Activated naive CD8-positive, alpha-beta T cell treated with anti-CD3 and anti-CD28 coated beads, Interleukin-2, amount 50 U/mL, for 24 hours (primary cell): ENCODE measurements at regions not wholly inside any gene's neighbourhood (a gene's known extent, or its start where the extent isn't known, plus 50 kb on each side); places are given as distances from the start of the nearest gene placed in this dataset.
"Not testable (repeated sequence)": the region's sequence is repeated elsewhere in the genome, so short reads cannot be mapped to it uniquely, and the experiment has no call there.

Experiments
- ATAC-seq: fragments of 150-1000 bp; cut with Tn5 transposase; one replicate; pipeline ENCODE4 v1.10.0; 2021
- DNase-seq: peaks from one replicate; pipeline ENCODE4 v3.0.0; 2021
- H3K27ac Mint-ChIP-seq: one replicate; pipeline ENCODE4 v1.8.0; 2021; ENCODE audit warnings: mild to moderate bottlenecking, mixed read lengths
- H3K27me3 Mint-ChIP-seq: one replicate; pipeline ENCODE4 v1.8.0; 2021; ENCODE audit warnings: mixed read lengths
- H3K36me3 Mint-ChIP-seq: one replicate; pipeline ENCODE4 v1.8.0; 2021; ENCODE audit warnings: low read depth, mixed read lengths
- H3K4me1 Mint-ChIP-seq: one replicate; pipeline ENCODE4 v1.8.0; 2021; ENCODE audit warnings: mixed read lengths
- H3K4me3 Mint-ChIP-seq: one replicate; pipeline ENCODE4 v1.8.0; 2021; ENCODE audit warnings: mild to moderate bottlenecking, moderate library complexity, mixed read lengths
- H3K9me3 Mint-ChIP-seq: one replicate; pipeline ENCODE4 v1.8.0; 2021; ENCODE audit warnings: mixed read lengths

DNA sequence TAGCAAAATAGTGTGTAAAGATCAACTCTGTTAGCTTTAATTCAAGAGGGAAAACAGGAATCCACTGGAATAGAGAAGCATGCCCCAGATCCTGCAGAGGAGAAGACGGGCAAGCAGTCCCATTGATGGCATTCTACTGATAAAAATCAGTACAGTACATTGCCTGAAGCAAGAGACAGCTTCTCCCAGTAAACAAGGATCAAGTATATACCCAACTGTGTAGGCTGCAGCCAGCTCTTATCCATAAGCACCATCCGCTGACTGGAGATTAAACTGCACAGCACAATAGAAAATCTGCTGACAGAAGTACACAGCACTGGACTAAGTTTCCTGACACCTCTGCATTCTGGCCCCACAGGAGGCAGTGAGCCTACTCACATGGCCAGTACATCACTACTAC is 110.1 kb downstream of the COX18 start:
- H3K4me3 Mint-ChIP-seq: no peak overlapping the region

DNA sequence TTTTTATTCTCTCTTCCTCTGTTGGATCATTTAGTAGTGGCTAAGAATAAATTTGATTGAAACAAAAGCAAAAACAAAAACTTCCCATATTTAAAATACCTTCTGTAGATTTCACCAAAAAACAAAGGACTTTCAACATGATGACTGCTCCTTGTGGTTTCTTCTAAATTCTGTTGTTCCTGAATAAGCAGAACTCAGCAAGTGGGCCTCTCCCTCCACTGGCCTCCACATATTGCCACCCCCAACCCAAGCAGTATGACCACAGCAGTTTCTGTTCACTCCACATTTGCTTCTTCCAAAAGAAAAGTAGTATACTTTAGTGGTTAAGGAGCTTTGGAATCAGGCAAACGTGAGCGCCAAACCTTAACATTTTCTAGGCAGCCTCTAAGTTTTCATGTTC is 114.7 kb downstream of the COX18 start:
- ATAC-seq: no peak
- Mint-ChIP-seq H3K27me3 (peaks cover 16% of the 10 kb centered on the region), H3K27ac (no peak overlapping the region)

More for the DNA sequence above, 110.1 kb downstream of the COX18 start:
- Mint-ChIP-seq H3K27me3 (peaks cover 27% of the 10 kb centered on the region), H3K36me3 (no peaks in the 10 kb centered on the region), H3K9me3 (peaks cover 35% of the 10 kb centered on the region), H3K27ac (no peak overlapping the region), H3K4me1 (peaks cover 6% of the 10 kb centered on the region)
- DNase-seq: no peak
- ATAC-seq: no peak

DNA sequence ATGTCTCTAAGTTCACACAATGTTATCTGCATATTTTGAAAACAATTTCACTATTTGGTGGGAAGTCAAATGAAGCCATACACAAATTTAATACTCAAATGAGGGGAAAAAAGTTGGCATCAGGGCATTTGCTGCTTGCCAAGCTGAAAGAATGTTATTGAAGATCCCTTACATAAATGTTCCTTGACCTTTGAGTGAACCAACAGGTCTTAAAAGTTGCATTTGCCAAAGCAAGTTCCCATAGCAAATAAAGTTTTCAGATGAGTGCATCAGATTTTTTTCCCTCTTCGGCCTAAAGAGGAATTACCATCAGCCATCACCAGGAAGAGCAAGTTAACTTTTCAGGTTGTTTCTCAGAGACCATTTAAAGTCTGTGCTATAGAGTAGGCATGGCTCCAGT is 115.9 kb downstream of the COX18 start:
- H3K4me3 Mint-ChIP-seq: no peak overlapping the region
- H3K27me3 Mint-ChIP-seq: peaks cover 13% of the 10 kb centered on the region
- peaks cover 4% of the 10 kb centered on the region for H3K9me3 Mint-ChIP-seq
- H3K27ac Mint-ChIP-seq: no peak overlapping the region
- H3K4me1 Mint-ChIP-seq: peaks cover 15% of the 10 kb centered on the region
- no peak for ATAC-seq
- H3K36me3 Mint-ChIP-seq: no peaks in the 10 kb centered on the region
- no peak for DNase-seq

More for the DNA sequence above, 114.7 kb downstream of the COX18 start:
- DNase-seq: no peak
- H3K36me3 Mint-ChIP-seq: no peaks in the 10 kb centered on the region
- H3K9me3 Mint-ChIP-seq: peaks cover 6% of the 10 kb centered on the region
- no peak overlapping the region for H3K4me3 Mint-ChIP-seq
- H3K4me1 Mint-ChIP-seq: peaks cover 15% of the 10 kb centered on the region

DNA sequence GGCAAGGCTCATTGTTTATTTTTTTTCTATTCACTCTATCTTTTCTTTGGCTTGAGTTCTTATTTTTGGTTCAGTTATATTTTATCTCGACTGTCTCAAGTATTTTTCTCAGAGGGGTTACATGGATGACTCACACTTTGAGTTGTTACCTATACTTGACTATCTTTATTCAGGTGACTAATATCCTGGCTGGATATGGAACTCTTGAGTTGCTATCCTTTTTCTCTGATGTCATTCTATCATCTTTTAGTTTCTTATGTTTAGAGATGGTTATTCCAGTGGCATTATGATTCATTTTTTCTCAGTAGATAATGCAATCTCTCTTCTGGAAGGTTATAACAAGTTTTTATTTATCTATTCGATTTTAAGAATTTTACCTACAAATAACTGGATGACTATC is 117.9 kb downstream of the COX18 start:
- no peak overlapping the region for H3K4me3 Mint-ChIP-seq
- H3K27ac Mint-ChIP-seq: peak overlapping the region; percentile 34
- peaks cover 4% of the 10 kb centered on the region for H3K9me3 Mint-ChIP-seq
- ATAC-seq: peak; percentile 85
- DNase-seq: no peak
- peaks cover 8% of the 10 kb centered on the region for H3K27me3 Mint-ChIP-seq
- no peaks in the 10 kb centered on the region for H3K36me3 Mint-ChIP-seq
- peaks cover 15% of the 10 kb centered on the region for H3K4me1 Mint-ChIP-seq

DNA sequence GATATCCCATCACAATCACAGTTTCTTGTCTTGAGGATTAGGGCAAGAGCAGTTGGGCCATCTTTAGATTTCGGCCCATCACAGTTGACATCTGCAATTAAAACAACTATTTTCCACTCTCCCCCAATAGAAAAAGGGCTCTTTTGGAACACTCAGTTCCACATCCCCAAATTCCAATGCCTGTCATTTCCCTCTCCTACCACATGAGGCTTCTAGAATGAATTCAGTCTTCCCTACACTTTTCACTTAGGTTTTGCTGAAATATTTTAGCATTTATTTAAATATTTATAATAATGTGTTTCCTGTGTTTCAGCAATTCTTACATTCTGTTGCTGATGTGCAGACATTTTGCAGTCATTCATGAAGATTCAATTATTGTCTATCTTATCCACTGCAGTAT is 118.4 kb downstream of the COX18 start:
- DNase-seq (no peak), ATAC-seq (no peak)
- H3K27me3 Mint-ChIP-seq: peaks cover 7% of the 10 kb centered on the region
- H3K9me3 Mint-ChIP-seq: peaks cover 4% of the 10 kb centered on the region
- H3K4me3 Mint-ChIP-seq: no peak overlapping the region
- H3K36me3 Mint-ChIP-seq: no peaks in the 10 kb centered on the region
- no peak overlapping the region for H3K27ac Mint-ChIP-seq
- peaks cover 15% of the 10 kb centered on the region for H3K4me1 Mint-ChIP-seq

DNA sequence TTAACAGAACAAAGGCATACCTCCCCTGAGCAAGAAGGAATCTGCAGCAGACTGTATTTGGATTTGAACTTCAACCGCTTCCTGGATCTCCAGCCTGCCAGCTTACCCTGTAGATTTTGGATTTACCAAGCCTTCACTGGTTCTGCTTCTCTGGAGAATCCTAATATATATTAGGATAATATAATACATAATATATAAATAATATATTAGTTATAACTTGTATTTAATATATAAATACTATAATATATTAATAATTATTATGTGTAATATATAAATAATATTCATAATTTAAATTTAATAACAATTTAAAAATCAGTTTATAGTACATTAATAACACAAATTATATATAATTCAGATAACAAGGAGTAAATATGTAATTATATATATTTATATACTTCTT is 121.4 kb downstream of the COX18 start:
- no peak overlapping the region for H3K4me3 Mint-ChIP-seq
- H3K9me3 Mint-ChIP-seq: peaks cover 12% of the 10 kb centered on the region
- no peaks in the 10 kb centered on the region for H3K36me3 Mint-ChIP-seq
- peaks cover 9% of the 10 kb centered on the region for H3K4me1 Mint-ChIP-seq
- no peak overlapping the region for H3K27ac Mint-ChIP-seq
- no peak for ATAC-seq
- H3K27me3 Mint-ChIP-seq: peaks cover 7% of the 10 kb centered on the region
- DNase-seq: no peak

DNA sequence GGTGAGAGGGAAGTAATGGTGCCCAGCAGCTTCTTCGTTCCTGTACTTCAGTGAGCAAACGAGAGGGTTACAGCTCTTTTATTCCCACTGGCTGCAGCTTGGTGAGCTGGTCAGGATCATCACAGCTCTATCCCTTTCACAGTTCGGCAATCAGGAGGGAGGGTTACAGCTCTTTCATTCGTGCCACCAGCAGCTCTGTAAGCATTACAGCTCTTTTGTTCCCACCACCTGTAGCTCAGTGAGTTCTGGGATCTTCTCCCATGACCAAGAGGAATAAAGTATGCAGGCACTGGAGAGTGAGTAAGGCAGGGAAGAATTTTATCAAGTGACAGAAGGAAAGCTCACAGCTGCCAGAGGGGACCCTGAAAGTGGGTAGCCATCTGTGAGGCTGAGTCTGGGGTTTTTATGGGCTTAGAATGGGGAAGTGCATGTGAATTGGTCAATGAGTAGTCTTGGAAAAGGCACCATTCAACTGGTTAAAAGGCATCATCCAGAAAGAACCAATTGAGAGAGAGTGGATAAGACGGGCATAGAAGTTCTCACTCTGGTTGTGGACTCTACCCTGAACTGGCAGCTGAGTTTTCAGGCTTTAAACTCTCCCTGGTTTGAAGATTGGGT is 123.7 kb downstream of the COX18 start:
- DNase-seq (no peak), ATAC-seq (no peak)
- H3K36me3 Mint-ChIP-seq: no peaks in the 10 kb centered on the region
- no peak overlapping the region for H3K27ac Mint-ChIP-seq
- peaks cover 1% of the 10 kb centered on the region for H3K4me1 Mint-ChIP-seq
- peaks cover 8% of the 10 kb centered on the region for H3K9me3 Mint-ChIP-seq
- H3K27me3 Mint-ChIP-seq: peaks cover 11% of the 10 kb centered on the region
- no peak overlapping the region for H3K4me3 Mint-ChIP-seq

DNA sequence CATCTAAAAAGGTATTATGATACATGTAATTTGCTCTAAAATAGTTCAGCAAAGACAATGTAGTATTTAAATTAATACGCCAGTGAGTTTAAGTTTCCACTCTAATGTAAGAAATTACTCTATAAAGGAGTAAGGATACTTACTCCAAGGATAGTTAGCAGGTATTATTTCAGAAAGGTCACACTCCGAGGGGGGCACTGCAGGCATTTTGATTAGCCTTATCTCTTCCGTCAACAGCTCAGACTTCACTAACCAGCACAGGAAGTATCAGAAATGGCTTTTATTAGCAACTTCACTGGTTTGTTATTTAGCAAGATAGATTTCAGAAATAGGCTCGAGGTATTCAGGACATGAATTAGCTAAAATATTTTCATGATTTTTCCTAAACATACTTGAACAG is 127.0 kb downstream of the COX18 start:
- peaks cover 2% of the 10 kb centered on the region for H3K4me1 Mint-ChIP-seq
- H3K36me3 Mint-ChIP-seq: no peaks in the 10 kb centered on the region
- ATAC-seq (no peak), DNase-seq (no peak)
- peaks cover 12% of the 10 kb centered on the region for H3K27me3 Mint-ChIP-seq
- no peak overlapping the region for H3K4me3 Mint-ChIP-seq
- peaks cover 8% of the 10 kb centered on the region for H3K9me3 Mint-ChIP-seq
- H3K27ac Mint-ChIP-seq: no peak overlapping the region

DNA sequence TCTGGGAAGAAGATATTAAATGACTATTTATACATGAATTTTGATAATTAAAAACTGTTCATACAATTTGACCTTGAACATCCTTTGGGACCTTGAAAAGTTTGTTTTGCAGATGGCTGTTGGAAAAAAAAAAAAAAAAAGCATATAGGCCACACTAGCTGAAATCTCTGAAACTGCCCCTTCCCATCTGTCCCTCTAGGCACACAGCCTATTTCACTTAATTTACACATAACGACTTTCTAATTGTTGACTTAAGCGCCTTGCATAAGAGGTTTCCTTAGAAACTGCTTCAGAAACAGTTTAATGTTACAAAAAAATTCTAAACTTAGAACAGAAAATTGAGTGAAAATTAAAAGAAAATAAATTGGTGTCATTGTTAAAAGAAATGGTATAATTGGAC is 131.0 kb downstream of the COX18 start:
- no peak for ATAC-seq
- H3K27me3 Mint-ChIP-seq: peaks cover 5% of the 10 kb centered on the region
- DNase-seq: no peak
- no peaks in the 10 kb centered on the region for H3K9me3 Mint-ChIP-seq
- no peaks in the 10 kb centered on the region for H3K36me3 Mint-ChIP-seq
- no peak overlapping the region for H3K27ac Mint-ChIP-seq
- H3K4me3 Mint-ChIP-seq: no peak overlapping the region
- H3K4me1 Mint-ChIP-seq: peaks cover 11% of the 10 kb centered on the region

DNA sequence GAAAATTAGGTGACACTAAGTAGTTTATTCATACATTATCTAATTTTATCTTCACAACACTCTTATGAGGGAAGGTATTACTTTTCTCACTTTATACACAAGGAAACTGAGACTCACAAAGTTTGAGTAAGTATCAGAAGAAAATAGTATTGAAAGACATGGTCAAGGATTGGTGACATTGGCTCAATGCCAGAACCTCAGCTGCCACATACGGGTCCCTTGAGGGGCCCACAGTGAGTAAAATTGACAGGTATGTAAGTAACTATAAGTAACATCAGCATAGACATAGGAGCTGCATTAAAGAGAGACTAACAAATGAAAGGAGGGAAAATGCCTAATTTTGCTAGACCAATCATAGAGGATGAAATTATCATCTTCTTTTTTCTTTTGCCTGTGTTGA is 134.1 kb downstream of the COX18 start:
- ATAC-seq (no peak), DNase-seq (no peak)
- Mint-ChIP-seq H3K4me1 (peaks cover 10% of the 10 kb centered on the region), H3K27me3 (no peaks in the 10 kb centered on the region), H3K9me3 (no peaks in the 10 kb centered on the region), H3K27ac (no peak overlapping the region), H3K4me3 (no peak overlapping the region), H3K36me3 (no peaks in the 10 kb centered on the region)

DNA sequence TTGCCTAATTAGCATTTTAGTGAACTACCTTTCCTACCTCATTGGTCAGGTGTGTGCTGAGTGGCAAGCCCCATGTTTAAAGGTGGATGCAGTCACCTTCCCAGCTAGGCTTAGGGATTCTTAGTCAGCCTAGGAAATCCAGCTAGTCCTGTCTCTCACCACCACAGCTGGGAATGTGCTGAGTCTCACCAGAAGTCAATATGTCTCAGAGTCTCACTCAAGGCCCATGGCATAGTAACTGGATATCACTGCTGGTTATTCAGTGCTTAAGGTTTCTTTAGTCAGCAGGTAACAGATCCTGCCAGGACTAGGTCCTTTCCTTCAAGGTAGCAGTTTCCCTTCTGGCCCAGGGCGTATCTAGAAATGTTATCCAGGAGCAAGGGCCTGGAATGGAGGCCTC is 136.5 kb downstream of the COX18 start:
- ATAC-seq (no peak), DNase-seq (no peak)
- Mint-ChIP-seq H3K4me1 (peaks cover 10% of the 10 kb centered on the region), H3K36me3 (no peaks in the 10 kb centered on the region), H3K27ac (no peak overlapping the region), H3K27me3 (no peaks in the 10 kb centered on the region), H3K9me3 (no peaks in the 10 kb centered on the region), H3K4me3 (no peak overlapping the region)

DNA sequence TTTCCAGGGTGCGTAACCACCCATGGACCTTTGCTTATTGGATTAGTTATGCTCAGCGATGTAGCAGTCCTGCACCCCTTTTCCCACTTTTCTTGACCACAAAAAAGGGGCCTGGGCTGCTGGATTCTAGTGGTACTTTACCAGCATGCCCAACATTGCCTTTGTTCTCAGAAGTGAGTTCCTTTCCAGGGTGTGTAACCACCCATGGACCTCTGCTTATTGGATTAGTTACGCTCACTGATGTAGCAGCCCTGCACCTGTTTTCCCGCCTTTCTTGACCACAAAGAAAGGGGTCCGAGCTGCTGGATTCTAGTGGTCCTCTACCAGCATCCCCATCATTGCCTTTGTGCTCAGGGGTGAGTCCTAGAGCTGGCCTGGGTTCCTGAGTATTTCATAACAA is 138.2 kb downstream of the COX18 start:
- Mint-ChIP-seq H3K27ac (no peak overlapping the region), H3K36me3 (no peaks in the 10 kb centered on the region), H3K27me3 (no peaks in the 10 kb centered on the region), H3K4me1 (peaks cover 9% of the 10 kb centered on the region), H3K9me3 (no peaks in the 10 kb centered on the region), H3K4me3 (no peak overlapping the region)
- DNase-seq: no peak
- ATAC-seq: no peak

DNA sequence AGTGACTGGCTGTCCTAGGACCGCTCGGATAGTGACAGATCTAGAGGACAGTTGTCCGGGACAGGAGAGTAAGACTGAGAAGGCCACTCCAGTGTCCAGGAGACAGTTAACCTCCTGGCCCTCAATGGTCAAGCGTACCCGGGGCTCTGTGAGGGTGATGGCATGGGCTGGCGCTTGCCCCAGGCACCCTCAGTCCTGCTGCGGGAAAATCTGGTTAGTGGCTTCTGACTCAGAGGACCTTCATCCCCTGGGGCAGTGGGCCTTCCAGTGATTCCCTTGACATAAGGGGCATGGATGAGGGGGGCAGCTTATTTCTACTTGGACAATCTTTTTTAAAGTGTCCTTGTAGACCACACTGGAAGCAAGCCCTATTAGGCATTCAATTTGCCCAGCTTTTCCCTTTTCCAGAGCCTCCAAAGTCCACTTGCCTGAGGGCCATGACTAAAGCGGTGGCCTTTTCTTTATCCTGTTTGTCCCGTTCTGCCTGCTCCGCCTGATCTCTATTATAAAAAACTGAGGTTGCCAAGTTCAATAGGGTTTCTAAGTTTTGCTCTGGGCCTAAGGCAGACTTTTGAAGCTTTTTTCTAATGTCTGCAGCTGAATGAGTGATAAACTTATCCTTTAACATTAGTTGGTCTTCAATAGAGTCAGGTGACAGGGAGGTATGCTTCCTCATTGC is 139.8 kb downstream of the COX18 start:
- not testable (repeated sequence) for ATAC-seq, H3K27me3 Mint-ChIP-seq, H3K36me3 Mint-ChIP-seq, DNase-seq, H3K4me1 Mint-ChIP-seq, H3K9me3 Mint-ChIP-seq, H3K4me3 Mint-ChIP-seq, H3K27ac Mint-ChIP-seq

DNA sequence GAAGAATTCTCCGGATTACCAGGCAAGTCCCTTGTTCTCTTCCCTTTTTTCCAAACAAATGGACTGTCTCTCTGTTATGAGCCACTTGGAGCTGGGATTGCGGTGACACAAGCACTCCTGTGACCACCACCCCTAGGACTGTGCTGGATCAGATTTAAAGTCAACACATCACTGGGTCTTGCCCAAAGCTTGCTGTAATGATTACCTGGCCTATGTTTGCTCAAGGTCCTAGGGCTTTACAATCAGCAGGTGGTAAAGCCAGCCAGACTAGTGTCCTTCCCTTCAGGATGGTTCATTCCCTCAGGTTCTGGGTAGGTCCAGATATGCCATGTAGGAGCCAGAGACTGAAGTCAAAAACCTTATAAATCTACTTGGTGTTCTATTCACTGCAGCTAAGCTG is 144.7 kb downstream of the COX18 start:
- no peak for ATAC-seq
- no peaks in the 10 kb centered on the region for H3K36me3 Mint-ChIP-seq
- H3K27ac Mint-ChIP-seq: no peak overlapping the region
- H3K4me1 Mint-ChIP-seq: no peaks in the 10 kb centered on the region
- peaks cover 5% of the 10 kb centered on the region for H3K9me3 Mint-ChIP-seq
- no peak for DNase-seq
- no peaks in the 10 kb centered on the region for H3K27me3 Mint-ChIP-seq
- no peak overlapping the region for H3K4me3 Mint-ChIP-seq

DNA sequence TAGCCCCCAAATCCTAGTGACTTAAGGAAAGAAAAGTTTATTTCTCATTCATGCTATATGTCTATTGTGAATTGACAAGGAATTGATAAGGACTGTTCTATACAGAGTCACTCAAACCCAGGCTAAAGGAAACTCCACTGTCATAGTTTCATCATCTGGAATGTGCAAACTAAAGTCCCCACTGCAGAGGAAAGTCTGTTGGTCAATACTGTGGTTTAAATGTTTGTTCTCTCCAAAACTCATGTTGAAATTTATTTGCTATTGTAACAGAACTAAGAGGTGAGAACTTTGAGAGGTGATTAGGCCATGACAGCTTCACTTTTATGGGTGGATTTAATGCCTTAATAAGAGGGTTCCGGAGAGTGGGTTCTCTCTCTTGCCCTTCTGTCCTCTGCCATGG is 149.6 kb downstream of the COX18 start:
- Mint-ChIP-seq H3K36me3 (no peaks in the 10 kb centered on the region), H3K27ac (no peak overlapping the region), H3K9me3 (peaks cover 5% of the 10 kb centered on the region), H3K4me3 (no peak overlapping the region), H3K27me3 (peaks cover 6% of the 10 kb centered on the region), H3K4me1 (no peaks in the 10 kb centered on the region)
- DNase-seq (no peak), ATAC-seq (no peak)

DNA sequence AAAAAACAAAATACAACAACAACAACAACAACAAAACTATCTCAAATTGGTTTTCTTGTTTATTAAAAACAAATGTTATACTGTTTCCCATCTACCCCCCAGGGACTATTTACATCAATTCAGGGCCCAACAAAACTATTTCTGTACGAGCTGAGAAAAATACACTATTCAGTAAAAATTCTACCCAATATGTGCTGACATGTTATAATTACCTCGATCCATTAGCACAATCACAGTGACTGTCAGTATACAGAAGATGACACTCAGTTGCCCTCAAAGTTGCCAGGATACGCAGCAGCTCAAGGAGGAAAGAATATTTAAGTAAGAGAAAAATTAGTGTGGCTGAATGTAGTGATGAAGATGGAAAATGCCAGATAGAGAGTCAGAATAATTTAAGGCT is 150.1 kb downstream of the COX18 start:
- Mint-ChIP-seq H3K4me3 (no peak overlapping the region), H3K27me3 (peaks cover 6% of the 10 kb centered on the region), H3K9me3 (peaks cover 5% of the 10 kb centered on the region), H3K4me1 (no peaks in the 10 kb centered on the region), H3K27ac (no peak overlapping the region), H3K36me3 (no peaks in the 10 kb centered on the region)
- ATAC-seq: no peak
- no peak for DNase-seq
